AG04449 (cell line): ENCODE measurements at regions not wholly inside any gene's neighbourhood (a gene's known extent, or its start where the extent isn't known, plus 50 kb on each side); places are given as distances from the start of the nearest gene placed in this dataset.
"Not testable (repeated sequence)": the region's sequence is repeated elsewhere in the genome, so short reads cannot be mapped to it uniquely, and the experiment has no call there.

Source experiments
- CTCF ChIA-PET: fragments of 350-600 bp; formaldehyde crosslinking; extraction: SDS; loops from one replicate; lab custom pipeline; 2021; ENCODE audit warnings: antibody characterized with exemption; lab: Yijun Ruan, JAX
- POLR2A ChIA-PET: fragments of 400-600, 350-600 bp; formaldehyde crosslinking; extraction: SDS; loops from one replicate; lab custom pipeline; 2020; ENCODE audit warnings: antibody characterized with exemption, inconsistent platforms; lab: Yijun Ruan, JAX
- DNase-seq: peaks from one replicate; pipeline ENCODE4 v3.0.0-alpha.2; 2010; ENCODE audit warnings: low read depth, low spot score
- H3K4me3 ChIP-seq: 2 replicates; pipeline ENCODE4 v1.5.1; 2011; ENCODE audit warnings: low read depth, mild to moderate bottlenecking, control low read depth, low read length
- CTCF ChIP-seq: IDR thresholded peaks from one replicate; pipeline ENCODE4 v1.5.1; 2011; ENCODE audit warnings: mild to moderate bottlenecking, moderate library complexity, low read length, control low read depth, inconsistent platforms; ENCODE audit not compliant: insufficient read depth; ENCODE audit errors: missing control alignments

GRCh38 chr7:81873559-81873958, 103.7 kb upstream of the HGF start:
- no peak for DNase-seq
- ChIA-PET POLR2A (no interaction called here), CTCF (no interaction called here)

GRCh38 chr7:81871606-81872265, 101.9 kb upstream of the HGF start:
- POLR2A ChIA-PET: no interaction called here
- no peak overlapping the region for H3K4me3 ChIP-seq
- no peak for DNase-seq
- TF ChIP-seq CTCF: no peak
- CTCF ChIA-PET: no interaction called here

More at GRCh38 chr7:81873559-81873958, 103.7 kb upstream of the HGF start:
- H3K4me3 ChIP-seq: no peak overlapping the region
- TF ChIP-seq CTCF: no peak

GRCh38 chr7:81870608-81871007, 100.8 kb upstream of the HGF start:
- POLR2A ChIA-PET: no interaction called here
- no peak overlapping the region for H3K4me3 ChIP-seq
- CTCF ChIA-PET: no interaction called here
- TF ChIP-seq CTCF: no peak
- DNase-seq: no peak

- no peak overlapping the region for H3K4me3 ChIP-seq
- no peak for TF ChIP-seq CTCF
- DNase-seq: no peak
- POLR2A ChIA-PET: no interaction called here
- CTCF ChIA-PET: no interaction called here
These were observed 99.8 kb upstream of the HGF start for GRCh38 chr7:81869670-81870069.

GRCh38 chr7:81865754-81866153, 95.9 kb upstream of the HGF start:
- TF ChIP-seq CTCF: no peak
- ChIA-PET CTCF (no interaction called here), POLR2A (no interaction called here)
- DNase-seq: no peak
- H3K4me3 ChIP-seq: no peak overlapping the region

GRCh38 chr7:81859433-81859832, 89.6 kb upstream of the HGF start:
- no peak for DNase-seq
- CTCF ChIA-PET: no interaction called here
- POLR2A ChIA-PET: no interaction called here
- H3K4me3 ChIP-seq: no peak overlapping the region
- no peak for TF ChIP-seq CTCF

- H3K4me3 ChIP-seq, POLR2A ChIA-PET, DNase-seq: not testable (repeated sequence)
- CTCF ChIA-PET: interaction anchor here (1.1 kb wide), 1 partner anchor 8 kb away, joined by 3 read pairs; no protein-coding TSS in a partner anchor
These were observed 89.0 kb upstream of the HGF start for GRCh38 chr7:81858820-81859219.
